HG03135 (cell line): ENCODE measurements at regions not wholly inside any gene's neighbourhood (a gene's known extent, or its start where the extent isn't known, plus 50 kb on each side); places are given as distances from the start of the nearest gene placed in this dataset.
"Not testable (repeated sequence)": the region's sequence is repeated elsewhere in the genome, so short reads cannot be mapped to it uniquely, and the experiment has no call there.

Experiments
- ATAC-seq: cut with Tn5 transposase; IDR thresholded peaks from one replicate; pipeline ENCODE4 v1.9.1; 2021; ENCODE audit warnings: mild to moderate bottlenecking, moderate library complexity; ENCODE audit not compliant: unreplicated experiment

- not testable (repeated sequence) for ATAC-seq
Measured at GRCh38 chr10:47646686-47647273, 116.6 kb downstream of the SYT15B start.

- not testable (repeated sequence) for ATAC-seq
Measured at GRCh38 chr10:47626975-47627374, 103.5 kb upstream of the AGAP9 start.

- ATAC-seq, result not testable (repeated sequence)
Measured at GRCh38 chr10:47622719-47623118, 99.3 kb upstream of the AGAP9 start.

- not testable (repeated sequence) for ATAC-seq
Measured at GRCh38 chr10:47619300-47620012, 96.0 kb upstream of the AGAP9 start.

GRCh38 chr10:47609311-47609710 lies 85.9 kb upstream of the AGAP9 start:
- not testable (repeated sequence) for ATAC-seq

- peak; percentile 72 for ATAC-seq
Measured at GRCh38 chr10:47605791-47606773, 82.6 kb upstream of the AGAP9 start.

- ATAC-seq, result not testable (repeated sequence)
Measured at GRCh38 chr10:47600604-47601003, 77.2 kb upstream of the AGAP9 start.

- not testable (repeated sequence) for ATAC-seq
Measured at GRCh38 chr10:47600127-47600526, 76.7 kb upstream of the AGAP9 start.

GRCh38 chr10:47599657-47600056 lies 76.2 kb upstream of the AGAP9 start:
- not testable (repeated sequence) for ATAC-seq

GRCh38 chr10:47593805-47594204 lies 70.4 kb upstream of the AGAP9 start:
- not testable (repeated sequence) for ATAC-seq

- ATAC-seq, result not testable (repeated sequence)
Measured at GRCh38 chr10:47593129-47593528, 69.7 kb upstream of the AGAP9 start.

GRCh38 chr10:47590956-47591355 lies 67.5 kb upstream of the AGAP9 start:
- ATAC-seq, result not testable (repeated sequence)

GRCh38 chr10:47590534-47590933 lies 67.1 kb upstream of the AGAP9 start:
- not testable (repeated sequence) for ATAC-seq

GRCh38 chr10:47582051-47582450 lies 58.6 kb upstream of the AGAP9 start:
- ATAC-seq, result not testable (repeated sequence)

GRCh38 chr10:47580063-47580462 lies 56.6 kb upstream of the AGAP9 start:
- not testable (repeated sequence) for ATAC-seq

GRCh38 chr10:47578547-47578946 lies 55.1 kb upstream of the AGAP9 start:
- peak; percentile 98 for ATAC-seq
